ENCODE measurements at regions not wholly inside any gene's neighbourhood (a gene's known extent, or its start where the extent isn't known, plus 50 kb on each side); places are given as distances from the start of the nearest gene placed in this dataset.

DNA sequence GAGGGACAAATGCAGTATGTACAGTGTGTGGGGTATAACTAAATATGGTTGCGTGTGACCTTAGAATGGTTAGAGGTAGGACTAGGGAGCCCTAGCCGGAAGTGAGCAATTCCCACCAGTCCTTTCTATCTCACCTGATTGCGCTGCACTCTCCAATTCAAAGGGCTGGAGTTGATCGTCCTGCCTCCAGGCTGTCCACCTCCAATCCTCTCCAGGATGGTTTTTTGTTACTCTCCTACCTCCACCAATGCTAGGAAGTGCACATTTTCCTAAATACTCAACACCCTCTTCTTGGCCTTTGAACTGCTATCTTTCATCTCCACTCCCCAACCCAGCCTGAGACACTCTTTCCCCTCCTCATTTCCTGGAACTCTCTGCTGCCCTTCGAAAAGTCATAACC lies 181.7 kb upstream of the ASIC2 start:
- H3K4me3 Mint-ChIP-seq: no peak overlapping the region
- no peaks in the 10 kb centered on the region for H3K36me3 Mint-ChIP-seq
- H3K27ac ChIP-seq (ENCODE audit: low read length): no peak overlapping the region
- no peaks in the 10 kb centered on the region for H3K36me3 ChIP-seq (ENCODE audit: control insufficient read depth in 2 of 2, extremely low read depth in 1 of 2, insufficient read depth in 1 of 2, low read length in 1 of 2)
- DNase-seq (no peak), ATAC-seq (replicated peaks in 1 of 4) (no peak)
- 29% methylated on average over 1 of the region's 5 CpGs for WGBS (ENCODE audit: insufficient coverage)
- no peaks in the 10 kb centered on the region for H3K4me1 Mint-ChIP-seq
- H3K27me3 ChIP-seq (replicated peaks in 1 of 2; ENCODE audit: control insufficient read depth in 2 of 2, extremely low read depth in 1 of 2, insufficient read depth in 2 of 2, low read length in 1 of 2): peaks cover 0 to 2% of the 10 kb centered on the region in 2 experiments
- H3K4me3 ChIP-seq (ENCODE audit: control insufficient read depth in 1 of 2, extremely low read depth in 1 of 2, low read length in 1 of 2): no peak overlapping the region
- H3K27ac Mint-ChIP-seq: no peak overlapping the region
- H3K27me3 Mint-ChIP-seq: no peaks in the 10 kb centered on the region
- POLR2A ChIA-PET: interaction anchor here in 1 of 2 donors (0.6 kb wide), 1 partner anchor 25 kb away, joined by 4 read pairs; no protein-coding TSS in a partner anchor
- no peaks in the 10 kb centered on the region for H3K9me3 Mint-ChIP-seq
- CTCF ChIA-PET: no interaction called here
- no peaks in the 10 kb centered on the region for H3K9me3 ChIP-seq
- H3K4me1 ChIP-seq (ENCODE audit: control insufficient read depth in 1 of 2, extremely low read depth in 1 of 2, insufficient read depth in 2 of 2, low read length in 2 of 2): no peaks in the 10 kb centered on the region

DNA sequence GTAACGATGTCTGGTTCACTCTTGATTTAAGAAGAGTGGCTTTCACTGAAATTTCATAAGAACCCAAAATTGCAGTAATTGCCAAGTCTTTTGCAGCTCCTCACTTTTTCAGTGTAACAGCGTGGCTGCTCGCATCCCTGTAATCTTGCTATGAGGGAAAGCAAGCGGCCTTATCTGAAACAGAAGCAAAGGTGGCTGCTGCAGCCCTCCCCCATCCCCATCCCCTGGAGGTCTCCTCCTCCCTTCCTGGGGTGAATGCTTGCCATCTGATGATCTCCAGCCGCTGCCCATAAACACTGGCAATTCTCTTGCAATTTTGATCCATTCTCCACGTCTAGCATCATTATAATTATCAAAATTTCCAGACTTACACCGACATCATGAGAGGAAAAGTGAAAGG lies 182.5 kb upstream of the ASIC2 start:
- H3K36me3 ChIP-seq (ENCODE audit: control insufficient read depth in 2 of 2, extremely low read depth in 1 of 2, insufficient read depth in 1 of 2, low read length in 1 of 2): no peaks in the 10 kb centered on the region
- H3K9me3 Mint-ChIP-seq: no peaks in the 10 kb centered on the region
- H3K4me1 ChIP-seq (ENCODE audit: control insufficient read depth in 1 of 2, extremely low read depth in 1 of 2, insufficient read depth in 2 of 2, low read length in 2 of 2): no peaks in the 10 kb centered on the region
- H3K4me3 ChIP-seq (ENCODE audit: control insufficient read depth in 1 of 2, extremely low read depth in 1 of 2, low read length in 1 of 2): no peak overlapping the region
- H3K27ac Mint-ChIP-seq: no peak overlapping the region
- H3K36me3 Mint-ChIP-seq: no peaks in the 10 kb centered on the region
- H3K27me3 Mint-ChIP-seq: no peaks in the 10 kb centered on the region
- DNase-seq: no peak
- 85% methylated on average over 3 of the region's 7 CpGs for WGBS (ENCODE audit: insufficient coverage)
- ChIA-PET POLR2A (no interaction called here), CTCF (no interaction called here)
- no peak for ATAC-seq (replicated peaks in 1 of 4)
- peaks cover 0 to 2% of the 10 kb centered on the region in 2 experiments for H3K27me3 ChIP-seq (replicated peaks in 1 of 2; ENCODE audit: control insufficient read depth in 2 of 2, extremely low read depth in 1 of 2, insufficient read depth in 2 of 2, low read length in 1 of 2)
- H3K4me3 Mint-ChIP-seq: no peak overlapping the region
- no peaks in the 10 kb centered on the region for H3K9me3 ChIP-seq
- no peaks in the 10 kb centered on the region for H3K4me1 Mint-ChIP-seq
- no peak overlapping the region for H3K27ac ChIP-seq (ENCODE audit: low read length)

DNA sequence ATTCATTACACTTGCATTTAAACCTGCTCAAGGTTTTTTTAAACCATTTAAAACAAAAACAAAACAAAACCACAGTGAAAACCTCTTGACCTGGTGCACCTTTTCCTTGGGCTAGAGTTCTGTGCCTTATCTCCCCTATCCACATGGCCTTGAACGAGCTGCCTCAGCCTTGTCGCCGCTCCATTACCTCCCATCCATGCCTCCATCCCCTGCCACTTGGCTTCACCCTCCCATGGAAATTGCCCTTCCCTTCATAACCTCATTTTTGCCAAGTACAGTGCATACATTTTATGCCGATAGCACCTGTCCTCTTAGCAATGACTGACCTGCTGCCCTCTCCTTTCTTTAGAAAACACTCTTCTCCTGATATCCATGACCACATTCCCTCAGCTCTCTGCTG lies 188.6 kb upstream of the ASIC2 start:
- Histone ChIP-seq H3K27me3 (replicated peaks in 1 of 2; ENCODE audit: control insufficient read depth in 2 of 2, extremely low read depth in 1 of 2, insufficient read depth in 2 of 2, low read length in 1 of 2) (peaks cover 0 to 4% of the 10 kb centered on the region in 2 experiments), H3K27ac (ENCODE audit: low read length) (no peak overlapping the region), H3K9me3 (no peaks in the 10 kb centered on the region), H3K4me3 (ENCODE audit: control insufficient read depth in 1 of 2, extremely low read depth in 1 of 2, low read length in 1 of 2) (no peak overlapping the region), H3K36me3 (ENCODE audit: control insufficient read depth in 2 of 2, extremely low read depth in 1 of 2, insufficient read depth in 1 of 2, low read length in 1 of 2) (no peaks in the 10 kb centered on the region), H3K4me1 (ENCODE audit: control insufficient read depth in 1 of 2, extremely low read depth in 1 of 2, insufficient read depth in 2 of 2, low read length in 2 of 2) (no peaks in the 10 kb centered on the region)
- ChIA-PET CTCF (no interaction called here), POLR2A (no interaction called here)
- DNase-seq (no peak), ATAC-seq (replicated peaks in 1 of 4) (no peak)
- Mint-ChIP-seq H3K4me1 (no peaks in the 10 kb centered on the region), H3K36me3 (no peaks in the 10 kb centered on the region), H3K9me3 (no peaks in the 10 kb centered on the region), H3K4me3 (no peak overlapping the region), H3K27me3 (no peaks in the 10 kb centered on the region), H3K27ac (no peak overlapping the region)
- WGBS (ENCODE audit: insufficient coverage): 47% methylated on average over 3 of the region's 4 CpGs

DNA sequence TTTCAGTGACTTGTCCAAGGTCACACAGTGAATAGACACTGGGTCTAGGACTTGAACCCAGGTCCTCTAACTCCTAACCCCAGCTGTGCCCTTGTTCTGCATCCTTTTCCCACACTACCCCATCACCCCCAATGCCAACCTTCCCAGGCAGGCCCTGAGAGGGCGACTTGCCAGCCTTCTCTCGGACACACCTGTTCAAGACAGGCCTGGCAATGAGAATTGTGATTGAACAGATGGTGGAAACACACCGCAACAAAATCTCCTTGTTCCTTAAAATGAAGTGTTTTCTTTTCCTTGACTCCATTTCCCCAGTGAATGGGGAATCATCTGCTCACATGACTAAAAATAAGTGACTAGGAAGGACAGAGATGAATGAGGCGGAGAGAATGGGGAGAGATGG lies 189.5 kb upstream of the ASIC2 start:
- POLR2A ChIA-PET: no interaction called here
- 40% methylated on average over 1 of the region's 4 CpGs for WGBS (ENCODE audit: insufficient coverage)

DNA sequence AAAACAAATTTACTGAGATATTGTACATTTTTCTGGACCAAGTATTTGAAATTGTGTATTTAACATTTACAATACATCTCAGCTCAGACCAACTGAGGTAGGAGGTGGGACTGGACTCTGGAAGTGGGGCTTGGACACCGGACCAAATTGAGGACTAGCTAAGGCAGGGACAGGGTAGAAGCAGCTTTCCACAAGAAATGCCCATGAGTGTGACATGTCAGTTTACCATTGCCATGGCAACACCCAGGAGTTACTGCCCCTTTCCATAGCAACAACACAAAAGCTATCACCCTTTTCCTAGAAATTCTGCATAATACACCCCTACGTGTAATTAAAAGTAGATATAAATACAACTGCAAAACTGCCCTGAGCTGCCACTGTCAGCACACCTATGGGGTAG lies 191.5 kb upstream of the ASIC2 start:
- H3K9me3 Mint-ChIP-seq: no peaks in the 10 kb centered on the region
- no peaks in the 10 kb centered on the region for H3K36me3 ChIP-seq (ENCODE audit: control insufficient read depth in 2 of 2, extremely low read depth in 1 of 2, insufficient read depth in 1 of 2, low read length in 1 of 2)
- no peak overlapping the region for H3K4me3 ChIP-seq (ENCODE audit: control insufficient read depth in 1 of 2, extremely low read depth in 1 of 2, low read length in 1 of 2)
- ATAC-seq (replicated peaks in 1 of 4): no peak
- peaks cover 0 to 4% of the 10 kb centered on the region in 2 donors for H3K27me3 Mint-ChIP-seq
- peaks cover 0 to 7% of the 10 kb centered on the region in 2 experiments for H3K27me3 ChIP-seq (replicated peaks in 1 of 2; ENCODE audit: control insufficient read depth in 2 of 2, extremely low read depth in 1 of 2, insufficient read depth in 2 of 2, low read length in 1 of 2)
- no peaks in the 10 kb centered on the region for H3K36me3 Mint-ChIP-seq
- no peak overlapping the region for H3K27ac ChIP-seq (ENCODE audit: low read length)
- CTCF ChIA-PET: no interaction called here
- no peak overlapping the region for H3K4me3 Mint-ChIP-seq
- POLR2A ChIA-PET: interaction anchor here in 1 of 2 donors (0.6 kb wide), 1 partner anchor 261 kb away, joined by 4 read pairs; no protein-coding TSS in a partner anchor
- no peaks in the 10 kb centered on the region for H3K9me3 ChIP-seq
- no peaks in the 10 kb centered on the region for H3K4me1 ChIP-seq (ENCODE audit: control insufficient read depth in 1 of 2, extremely low read depth in 1 of 2, insufficient read depth in 2 of 2, low read length in 2 of 2)
- no peak overlapping the region for H3K27ac Mint-ChIP-seq
- WGBS (ENCODE audit: insufficient coverage): no CpG with 5 or more reads among the region's 2 CpGs
- H3K4me1 Mint-ChIP-seq: no peaks in the 10 kb centered on the region
- DNase-seq: no peak

More for the DNA sequence above, 189.5 kb upstream of the ASIC2 start:
- Mint-ChIP-seq H3K4me3 (no peak overlapping the region), H3K27me3 (no peaks in the 10 kb centered on the region), H3K27ac (no peak overlapping the region), H3K4me1 (no peaks in the 10 kb centered on the region), H3K36me3 (no peaks in the 10 kb centered on the region), H3K9me3 (no peaks in the 10 kb centered on the region)
- Histone ChIP-seq H3K36me3 (ENCODE audit: control insufficient read depth in 2 of 2, extremely low read depth in 1 of 2, insufficient read depth in 1 of 2, low read length in 1 of 2) (no peaks in the 10 kb centered on the region), H3K4me3 (ENCODE audit: control insufficient read depth in 1 of 2, extremely low read depth in 1 of 2, low read length in 1 of 2) (no peak overlapping the region), H3K27ac (ENCODE audit: low read length) (no peak overlapping the region), H3K27me3 (replicated peaks in 1 of 2; ENCODE audit: control insufficient read depth in 2 of 2, extremely low read depth in 1 of 2, insufficient read depth in 2 of 2, low read length in 1 of 2) (peaks cover 0 to 6% of the 10 kb centered on the region in 2 experiments), H3K4me1 (ENCODE audit: control insufficient read depth in 1 of 2, extremely low read depth in 1 of 2, insufficient read depth in 2 of 2, low read length in 2 of 2) (no peaks in the 10 kb centered on the region), H3K9me3 (no peaks in the 10 kb centered on the region)
- ATAC-seq (replicated peaks in 1 of 4): no peak
- no peak for DNase-seq
- CTCF ChIA-PET: no interaction called here

DNA sequence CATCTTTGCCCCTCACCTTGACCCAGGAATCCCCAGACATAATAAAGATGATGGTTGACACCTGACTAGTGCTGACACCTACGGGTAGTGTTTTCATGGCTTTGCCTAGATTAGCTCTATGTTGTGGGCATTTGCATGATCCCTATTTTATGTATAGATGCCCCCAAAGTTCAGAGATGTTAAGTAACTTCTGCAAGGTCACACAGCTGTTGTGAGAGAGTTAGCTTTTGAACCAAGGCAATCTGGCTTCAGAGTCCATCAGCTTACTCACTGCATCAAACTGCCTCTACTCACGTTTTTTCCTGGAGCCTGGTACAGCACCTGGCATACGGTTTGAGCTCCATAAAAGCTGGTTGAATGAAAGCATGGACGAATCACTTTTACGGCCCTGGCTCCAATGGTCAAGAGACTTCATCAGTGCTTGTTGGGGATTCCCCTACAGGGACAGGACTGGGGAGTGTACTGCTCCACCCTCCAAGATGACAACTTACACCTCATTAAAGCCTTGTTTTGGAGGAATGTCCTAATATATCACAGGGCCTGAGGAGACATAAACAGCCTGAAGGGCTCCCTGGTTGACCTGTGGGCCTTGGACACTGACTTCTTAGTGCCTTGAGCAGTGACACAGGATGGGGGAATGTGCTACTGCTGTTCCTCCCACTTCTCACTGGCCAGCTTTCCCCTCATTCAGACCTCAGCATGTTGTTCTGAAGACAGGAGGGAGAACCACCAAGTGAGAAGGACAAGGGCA lies 193.2 kb upstream of the ASIC2 start:
- DNase-seq (no peak), ATAC-seq (replicated peaks in 1 of 4) (no peak)
- Mint-ChIP-seq H3K9me3 (no peaks in the 10 kb centered on the region), H3K4me1 (no peaks in the 10 kb centered on the region), H3K36me3 (no peaks in the 10 kb centered on the region), H3K27me3 (peaks cover 4 to 5% of the 10 kb centered on the region in 2 donors), H3K4me3 (no peak overlapping the region), H3K27ac (no peak overlapping the region)
- Histone ChIP-seq H3K9me3 (no peaks in the 10 kb centered on the region), H3K27ac (ENCODE audit: low read length) (no peak overlapping the region), H3K4me1 (ENCODE audit: control insufficient read depth in 1 of 2, extremely low read depth in 1 of 2, insufficient read depth in 2 of 2, low read length in 2 of 2) (no peaks in the 10 kb centered on the region), H3K27me3 (replicated peaks in 1 of 2; ENCODE audit: control insufficient read depth in 2 of 2, extremely low read depth in 1 of 2, insufficient read depth in 2 of 2, low read length in 1 of 2) (peaks cover 0 to 7% of the 10 kb centered on the region in 2 experiments), H3K4me3 (ENCODE audit: control insufficient read depth in 1 of 2, extremely low read depth in 1 of 2, low read length in 1 of 2) (no peak overlapping the region), H3K36me3 (ENCODE audit: control insufficient read depth in 2 of 2, extremely low read depth in 1 of 2, insufficient read depth in 1 of 2, low read length in 1 of 2) (no peaks in the 10 kb centered on the region)
- 73% methylated on average over 5 of the region's 5 CpGs for WGBS (ENCODE audit: insufficient coverage)
- ChIA-PET POLR2A (no interaction called here), CTCF (no interaction called here)
